ENCODE measurements at regions not wholly inside any gene's neighbourhood (a gene's known extent, or its start where the extent isn't known, plus 50 kb on each side); places are given as distances from the start of the nearest gene placed in this dataset.

GRCh38 chr21:24372506-24372905, 1234.8 kb downstream of the MRPL39 start:
- in situ Hi-C loops (cut with HindIII; ENCODE audit: low sequenced_read_pairs), result no loop called here
- H3K4me3 ChIP-seq (ENCODE audit: low read depth, low read length), result no peak overlapping the region
- no peak for DNase-seq (ENCODE audit: low read depth, low spot score)
- TF ChIP-seq, protein P1, sequence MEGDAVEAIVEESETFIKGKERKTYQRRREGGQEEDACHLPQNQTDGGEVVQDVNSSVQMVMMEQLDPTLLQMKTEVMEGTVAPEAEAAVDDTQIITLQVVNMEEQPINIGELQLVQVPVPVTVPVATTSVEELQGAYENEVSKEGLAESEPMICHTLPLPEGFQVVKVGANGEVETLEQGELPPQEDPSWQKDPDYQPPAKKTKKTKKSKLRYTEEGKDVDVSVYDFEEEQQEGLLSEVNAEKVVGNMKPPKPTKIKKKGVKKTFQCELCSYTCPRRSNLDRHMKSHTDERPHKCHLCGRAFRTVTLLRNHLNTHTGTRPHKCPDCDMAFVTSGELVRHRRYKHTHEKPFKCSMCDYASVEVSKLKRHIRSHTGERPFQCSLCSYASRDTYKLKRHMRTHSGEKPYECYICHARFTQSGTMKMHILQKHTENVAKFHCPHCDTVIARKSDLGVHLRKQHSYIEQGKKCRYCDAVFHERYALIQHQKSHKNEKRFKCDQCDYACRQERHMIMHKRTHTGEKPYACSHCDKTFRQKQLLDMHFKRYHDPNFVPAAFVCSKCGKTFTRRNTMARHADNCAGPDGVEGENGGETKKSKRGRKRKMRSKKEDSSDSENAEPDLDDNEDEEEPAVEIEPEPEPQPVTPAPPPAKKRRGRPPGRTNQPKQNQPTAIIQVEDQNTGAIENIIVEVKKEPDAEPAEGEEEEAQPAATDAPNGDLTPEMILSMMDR (IDR thresholded peaks at IDR 0.05; ENCODE audit: low read depth, low read length), result no peak

GRCh38 chr21:24369746-24370145, 1237.5 kb downstream of the MRPL39 start:
- no peak for DNase-seq (ENCODE audit: low read depth, low spot score)
- in situ Hi-C loops (cut with HindIII; ENCODE audit: low sequenced_read_pairs), result no loop called here
- TF ChIP-seq, protein P1 (IDR thresholded peaks at IDR 0.05; ENCODE audit: low read depth, low read length), result no peak
- H3K4me3 ChIP-seq (ENCODE audit: low read depth, low read length), result no peak overlapping the region

- TF ChIP-seq, protein P1 (IDR thresholded peaks at IDR 0.05; ENCODE audit: low read depth, low read length), result no peak
- in situ Hi-C loops (cut with HindIII; ENCODE audit: low sequenced_read_pairs), result no loop called here
- no peak overlapping the region for H3K4me3 ChIP-seq (ENCODE audit: low read depth, low read length)
- no peak for DNase-seq (ENCODE audit: low read depth, low spot score)
Observed at GRCh38 chr21:24369278-24369677, 1238.0 kb downstream of the MRPL39 start.

DNA sequence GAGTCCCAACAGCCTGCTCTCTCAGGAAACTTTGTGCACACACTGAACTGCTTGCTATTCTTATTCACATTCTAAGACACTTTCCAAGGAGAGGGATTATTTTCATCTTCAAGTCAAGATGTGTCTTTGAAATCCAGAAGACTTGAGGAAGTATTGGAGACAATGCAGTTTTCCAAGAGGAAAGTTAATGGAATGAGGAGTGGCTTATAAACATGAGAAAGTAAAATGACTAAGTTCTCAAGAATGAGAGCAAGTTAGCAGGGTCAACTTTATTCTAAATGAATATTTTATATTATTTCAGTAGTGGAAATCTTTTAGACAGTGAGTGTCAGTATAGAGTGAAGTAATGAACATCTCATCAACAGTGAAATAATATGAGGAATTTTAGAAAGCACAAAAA, 1239.3 kb downstream of the MRPL39 start:
- TF ChIP-seq, protein P1 (IDR thresholded peaks at IDR 0.05; ENCODE audit: low read depth, low read length), result no peak
- in situ Hi-C loops (cut with HindIII; ENCODE audit: low sequenced_read_pairs), result no loop called here

DNA sequence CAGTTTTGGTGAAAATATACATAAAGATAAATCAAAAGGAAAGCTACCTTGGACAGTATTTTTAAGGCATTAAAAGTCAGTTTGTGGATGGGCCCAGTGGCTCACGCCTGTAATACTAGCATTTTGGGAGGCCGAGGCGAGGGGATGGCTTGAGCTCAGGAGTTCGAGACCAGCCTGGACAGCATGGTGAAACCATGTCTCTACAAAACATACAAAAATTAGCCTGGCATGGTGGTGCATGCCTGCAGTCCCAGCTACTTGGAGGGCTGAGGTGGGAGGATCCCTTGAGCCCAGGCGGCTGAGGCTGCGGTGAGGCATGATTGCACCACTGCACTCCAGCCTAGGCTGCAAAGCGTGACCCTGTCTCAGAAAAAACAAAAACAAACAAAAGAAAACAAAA, 1253.8 kb downstream of the MRPL39 start:
- TF ChIP-seq, protein P1 (IDR thresholded peaks at IDR 0.05; ENCODE audit: low read depth, low read length), result no peak
- DNase-seq (ENCODE audit: low read depth, low spot score), result no peak
- in situ Hi-C loops (cut with HindIII; ENCODE audit: low sequenced_read_pairs), result no loop called here
- H3K4me3 ChIP-seq (ENCODE audit: low read depth, low read length), result no peak overlapping the region

More for the DNA sequence above, 1239.3 kb downstream of the MRPL39 start:
- H3K4me3 ChIP-seq (ENCODE audit: low read depth, low read length), result no peak overlapping the region
- DNase-seq (ENCODE audit: low read depth, low spot score), result peak; percentile 17

DNA sequence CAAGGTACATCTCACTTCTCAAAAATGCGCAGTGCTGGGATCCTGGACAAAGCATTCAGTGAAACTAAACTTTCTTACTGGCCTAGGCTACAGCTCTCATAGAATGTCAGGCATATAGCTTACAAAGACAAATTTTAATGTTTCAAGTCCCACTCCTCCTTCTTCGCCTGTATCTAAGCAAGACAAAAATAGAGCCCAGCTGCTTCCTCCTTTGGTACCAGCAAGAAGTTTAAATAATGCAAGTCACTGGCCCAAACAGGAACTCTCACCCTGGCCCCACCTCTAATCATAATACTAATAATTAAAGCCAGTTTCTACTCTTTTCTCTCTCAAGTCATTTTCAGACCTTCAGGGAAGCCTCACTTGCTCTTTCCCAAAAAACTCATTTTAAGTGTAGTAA, 1267.9 kb downstream of the MRPL39 start:
- H3K4me3 ChIP-seq (ENCODE audit: low read depth, low read length), result no peak overlapping the region
- TF ChIP-seq, protein P1 (IDR thresholded peaks at IDR 0.05; ENCODE audit: low read depth, low read length), result no peak
- in situ Hi-C loops (cut with HindIII; ENCODE audit: low sequenced_read_pairs), result no loop called here
- DNase-seq (ENCODE audit: low read depth, low spot score), result no peak

GRCh38 chr21:24336491-24336890, 1270.8 kb downstream of the MRPL39 start:
- TF ChIP-seq, protein P1 (IDR thresholded peaks at IDR 0.05; ENCODE audit: low read depth, low read length), result no peak
- no peak for DNase-seq (ENCODE audit: low read depth, low spot score)
- in situ Hi-C loops (cut with HindIII; ENCODE audit: low sequenced_read_pairs), result no loop called here
- H3K4me3 ChIP-seq (ENCODE audit: low read depth, low read length), result no peak overlapping the region
